GM18502 (cell line): ENCODE measurements at regions not wholly inside any gene's neighbourhood (a gene's known extent, or its start where the extent isn't known, plus 50 kb on each side); places are given as distances from the start of the nearest gene placed in this dataset.
"Not testable (repeated sequence)": the region's sequence is repeated elsewhere in the genome, so short reads cannot be mapped to it uniquely, and the experiment has no call there.

Experiments used
- ATAC-seq: cut with Tn5 transposase; IDR thresholded peaks from one replicate; pipeline ENCODE4 v1.9.1; 2021; ENCODE audit warnings: mild to moderate bottlenecking; ENCODE audit not compliant: unreplicated experiment, poor library complexity

GRCh38 chr18:8882632-8883408 is 177.5 kb downstream of the MTCL1 start:
- no peak for ATAC-seq

GRCh38 chr18:8883409-8883668 is 178.0 kb downstream of the MTCL1 start:
- ATAC-seq = no peak

GRCh38 chr18:8887877-8888276 is 182.5 kb downstream of the MTCL1 start:
- ATAC-seq = not testable (repeated sequence)

GRCh38 chr18:8889489-8889888 is 184.1 kb downstream of the MTCL1 start:
- no peak for ATAC-seq

- not testable (repeated sequence) for ATAC-seq
These were observed 185.1 kb downstream of the MTCL1 start for GRCh38 chr18:8890503-8890902.

GRCh38 chr18:8890957-8891464 is 185.7 kb downstream of the MTCL1 start:
- no peak for ATAC-seq

- no peak for ATAC-seq
These were observed 187.9 kb downstream of the MTCL1 start for GRCh38 chr18:8893221-8893620.

- no peak for ATAC-seq
These were observed 188.4 kb downstream of the MTCL1 start for GRCh38 chr18:8893628-8894231.

GRCh38 chr18:8894823-8895222 is 189.5 kb downstream of the MTCL1 start:
- ATAC-seq = no peak

- no peak for ATAC-seq
These were observed 190.0 kb downstream of the MTCL1 start for GRCh38 chr18:8895341-8895740.

GRCh38 chr18:8895987-8896619 is 190.7 kb downstream of the MTCL1 start:
- no peak for ATAC-seq

- no peak for ATAC-seq
These were observed 193.6 kb downstream of the MTCL1 start for GRCh38 chr18:8899000-8899399.

- no peak for ATAC-seq
These were observed 195.2 kb downstream of the MTCL1 start for GRCh38 chr18:8900552-8900951.

GRCh38 chr18:8901019-8901418 is 195.7 kb downstream of the MTCL1 start:
- no peak for ATAC-seq

- ATAC-seq = no peak
These were observed 198.2 kb upstream of the NDUFV2 start for GRCh38 chr18:8904316-8904715.

GRCh38 chr18:8908792-8909510 is 193.5 kb upstream of the NDUFV2 start:
- no peak for ATAC-seq

- no peak for ATAC-seq
These were observed 192.2 kb upstream of the NDUFV2 start for GRCh38 chr18:8910186-8910822.

GRCh38 chr18:8910843-8911242 is 191.7 kb upstream of the NDUFV2 start:
- ATAC-seq = no peak

- ATAC-seq = no peak
These were observed 190.8 kb upstream of the NDUFV2 start for GRCh38 chr18:8911408-8912340.
